Neuronal stem cell (in vitro differentiated cells): ENCODE measurements at regions not wholly inside any gene's neighbourhood (a gene's known extent, or its start where the extent isn't known, plus 50 kb on each side); places are given as distances from the start of the nearest gene placed in this dataset.

Source experiments
- DNase-seq: peaks from one replicate; pipeline ENCODE4 v3.0.0-alpha.2; 2013; ENCODE audit warnings: low spot score
- H2AFZ ChIP-seq: one replicate; pipeline ENCODE4 v1.6.1; 2013; ENCODE audit warnings: mild to moderate bottlenecking, low read length, inconsistent platforms
- H2AK5ac ChIP-seq: 2 replicates; pipeline ENCODE4 v1.6.1; 2013; ENCODE audit warnings: low read depth, mild to moderate bottlenecking, inconsistent platforms, low read length, moderate library complexity, mixed read lengths
- H2BK120ac ChIP-seq: 2 replicates; pipeline ENCODE4 v1.6.1; 2013; ENCODE audit warnings: low read depth, mild to moderate bottlenecking, inconsistent platforms, low read length, moderate library complexity, mixed read lengths
- H2BK12ac ChIP-seq: one replicate; pipeline ENCODE4 v1.6.1; 2013; ENCODE audit warnings: low read length, inconsistent platforms
- H2BK15ac ChIP-seq: 2 replicates; pipeline ENCODE4 v1.6.1; 2013; ENCODE audit warnings: mild to moderate bottlenecking, low read length, inconsistent platforms, mixed read lengths
- H2BK5ac ChIP-seq: one replicate; pipeline ENCODE4 v1.6.1; 2013; ENCODE audit warnings: inconsistent platforms, mild to moderate bottlenecking, low read length, moderate library complexity
- H3K14ac ChIP-seq: one replicate; pipeline ENCODE4 v1.6.1; 2013; ENCODE audit warnings: low read length, inconsistent platforms
- H3K18ac ChIP-seq: 2 replicates; pipeline ENCODE4 v1.6.1; 2013; ENCODE audit warnings: low read length, inconsistent platforms
- H3K23ac ChIP-seq: 2 replicates; pipeline ENCODE4 v1.6.1; 2013; ENCODE audit warnings: low read depth, mild to moderate bottlenecking, mixed read lengths, low read length, inconsistent platforms; ENCODE audit not compliant: poor library complexity
- H3K27ac ChIP-seq: replicated peaks from 3 replicates; pipeline ENCODE4 v1.5.1; 2013; ENCODE audit warnings: low read length, inconsistent platforms
- H3K27me3 ChIP-seq, 3 experiments: 2 replicates each; pipeline ENCODE4 v1.6.1; 2013; ENCODE audit warnings: low read length in 3 of 3, mild to moderate bottlenecking in 2 of 3, inconsistent platforms in 1 of 3, low read depth in 1 of 3, mixed read lengths in 1 of 3, moderate library complexity in 1 of 3; ENCODE audit not compliant: control insufficient read depth in 3 of 3, insufficient read depth in 3 of 3
- H3K36me3 ChIP-seq, 2 donors: replicated peaks in 1 of 2; 2 replicates each; pipeline ENCODE4 v1.6.1; 2013; ENCODE audit warnings: low read length in 2 of 2; ENCODE audit not compliant: control insufficient read depth in 2 of 2, insufficient read depth in 2 of 2
- H3K4ac ChIP-seq: 2 replicates; pipeline ENCODE4 v1.6.1; 2013; ENCODE audit warnings: inconsistent platforms, mild to moderate bottlenecking, low read length, moderate library complexity
- H3K4me1 ChIP-seq, 2 donors: 1 replicate in 1 of 2; 2 replicates in 1 of 2; pipeline ENCODE4 v1.6.1; 2013; ENCODE audit warnings: low read length in 2 of 2, low read depth in 1 of 2; ENCODE audit not compliant: control insufficient read depth in 2 of 2, insufficient read depth in 1 of 2
- H3K4me2 ChIP-seq: one replicate; pipeline ENCODE4 v1.6.1; 2013; ENCODE audit warnings: mild to moderate bottlenecking, low read length, inconsistent platforms; ENCODE audit not compliant: insufficient read depth, poor library complexity, severe bottlenecking
- H3K4me3 ChIP-seq, 2 donors: 2 replicates each; pipeline ENCODE4 v1.5.1; 2013; ENCODE audit warnings: low read length in 2 of 2, mild to moderate bottlenecking in 2 of 2, inconsistent platforms in 1 of 2, moderate library complexity in 1 of 2
- H3K79me1 ChIP-seq: one replicate; pipeline ENCODE4 v1.6.1; 2013; ENCODE audit warnings: low read depth, mild to moderate bottlenecking, inconsistent platforms, low read length, moderate library complexity
- H3K9ac ChIP-seq: one replicate; pipeline ENCODE4 v1.6.1; 2013; ENCODE audit warnings: mild to moderate bottlenecking, low read depth, low read length, inconsistent platforms; ENCODE audit not compliant: poor library complexity
- H3K9me3 ChIP-seq, 2 donors: replicated peaks in 1 of 2; 2 replicates each; pipeline versions ENCODE3 to v1.6.1; 2013; ENCODE audit warnings: low read length in 2 of 2, mild to moderate bottlenecking in 2 of 2, inconsistent platforms in 1 of 2, low read depth in 1 of 2, mixed read lengths in 1 of 2, moderate library complexity in 1 of 2; ENCODE audit not compliant: control insufficient read depth in 2 of 2, insufficient read depth in 1 of 2
- H4K8ac ChIP-seq: one replicate; pipeline ENCODE4 v1.6.1; 2013; ENCODE audit warnings: low read depth, mild to moderate bottlenecking, inconsistent platforms, low read length, moderate library complexity
- H4K91ac ChIP-seq: one replicate; pipeline ENCODE4 v1.6.1; 2013; ENCODE audit warnings: low read length, low read depth, mild to moderate bottlenecking, inconsistent platforms; ENCODE audit not compliant: poor library complexity
- WGBS, 2 donors: extraction: QIAGEN DNeasy Blood & Tissue Kit; methylation state at CpG; one replicate each; pipeline ENCODE4 v1.1.7; 2013; ENCODE audit warnings: missing lambda C conversion rate in 2 of 2, mixed read lengths in 1 of 2; ENCODE audit not compliant: insufficient read length in 2 of 2, insufficient replicate concordance in 1 of 2; ENCODE audit errors: extremely low coverage in 2 of 2; 5-methylcytosine and 5-hydroxymethylcytosine counted together

DNA sequence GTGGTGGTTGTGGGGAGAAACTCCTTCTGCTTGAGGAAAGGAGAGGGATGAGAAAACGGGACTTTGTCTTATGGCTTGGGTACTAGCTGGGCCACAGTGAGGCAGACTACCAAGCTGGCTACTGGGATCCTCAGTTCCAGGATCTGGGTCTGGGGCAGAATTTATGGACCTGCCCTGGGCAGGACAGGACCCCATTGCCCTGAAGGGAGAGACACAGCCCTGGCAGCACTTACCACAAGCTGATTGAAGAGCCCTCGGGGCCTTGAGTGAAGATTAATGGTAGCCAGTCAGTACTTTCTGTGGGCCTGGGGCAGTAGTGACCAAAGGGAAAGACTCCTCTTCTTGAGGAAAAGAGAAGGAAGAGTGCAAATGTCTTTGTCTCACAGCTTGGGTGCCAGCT lies 799.7 kb downstream of the SI start:
- Histone ChIP-seq H2BK15ac (no peak overlapping the region), H4K91ac (no peak overlapping the region), H2BK120ac (no peak overlapping the region), H3K36me3 (no peaks in the 10 kb centered on the region), H3K27me3 (no peaks in the 10 kb centered on the region), H3K4me3 (no peak overlapping the region), H2BK5ac (no peak overlapping the region), H4K8ac (no peak overlapping the region), H3K9me3 (peaks cover 0 to 2% of the 10 kb centered on the region in 2 donors), H2BK12ac (no peak overlapping the region), H2AFZ (no peak overlapping the region), H2AK5ac (no peak overlapping the region), H3K4me2 (no peak overlapping the region), H3K23ac (no peak overlapping the region), H3K27ac (no peak overlapping the region), H3K4me1 (no peaks in the 10 kb centered on the region), H3K9ac (no peak overlapping the region), H3K18ac (no peak overlapping the region), H3K79me1 (no peaks in the 10 kb centered on the region), H3K14ac (no peak overlapping the region), H3K4ac (no peak overlapping the region)
- no CpG with 5 or more reads among the region's 2 CpGs for WGBS, 2 donors
- no peak for DNase-seq

GRCh38 chr3:164267053-164267452 lies 811.2 kb downstream of the SI start:
- H3K4me3 ChIP-seq = no peak overlapping the region
- no peak overlapping the region for H3K27ac ChIP-seq
- no peak overlapping the region for H4K91ac ChIP-seq
- no peaks in the 10 kb centered on the region for H3K4me1 ChIP-seq
- no peak for DNase-seq
- no peak overlapping the region for H2BK5ac ChIP-seq
- no peak overlapping the region for H3K9ac ChIP-seq
- no peak overlapping the region for H3K23ac ChIP-seq
- H2BK15ac ChIP-seq = no peak overlapping the region
- H3K27me3 ChIP-seq = no peaks in the 10 kb centered on the region
- H3K14ac ChIP-seq = no peak overlapping the region
- no peak overlapping the region for H2AK5ac ChIP-seq
- no peak overlapping the region for H4K8ac ChIP-seq
- no peaks in the 10 kb centered on the region for H3K36me3 ChIP-seq
- no peak overlapping the region for H2BK120ac ChIP-seq
- H3K18ac ChIP-seq = no peak overlapping the region
- no peak overlapping the region for H2BK12ac ChIP-seq
- no peak overlapping the region for H3K4ac ChIP-seq
- peaks cover 0 to 2% of the 10 kb centered on the region in 2 donors for H3K9me3 ChIP-seq
- H3K79me1 ChIP-seq = peaks cover 2% of the 10 kb centered on the region
- no peak overlapping the region for H3K4me2 ChIP-seq
- H2AFZ ChIP-seq = no peak overlapping the region

DNA sequence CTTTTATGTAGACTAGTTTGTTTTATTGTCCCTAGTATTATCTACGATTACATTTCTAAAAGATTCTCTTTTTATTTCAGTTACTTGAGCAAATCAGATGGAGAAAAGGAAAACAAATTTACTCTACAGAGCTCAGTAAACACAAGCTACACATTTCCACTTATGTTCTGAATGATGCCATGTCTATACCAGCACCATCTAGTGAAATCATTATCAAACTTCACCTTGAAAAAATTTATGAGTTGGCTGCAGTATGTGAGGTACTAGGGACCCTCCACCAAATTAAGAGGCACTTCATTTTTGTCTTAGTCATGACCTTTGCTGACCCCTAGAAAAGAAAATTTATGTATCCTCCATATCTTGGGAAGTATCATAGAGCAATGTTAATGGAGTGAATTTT lies 827.4 kb downstream of the SI start:
- Histone ChIP-seq H3K23ac (no peak overlapping the region), H3K79me1 (no peaks in the 10 kb centered on the region), H4K8ac (no peak overlapping the region), H3K4me3 (no peak overlapping the region), H3K4me1 (no peaks in the 10 kb centered on the region), H4K91ac (no peak overlapping the region), H2AK5ac (no peak overlapping the region), H2BK120ac (no peak overlapping the region), H3K9me3 (no peaks in the 10 kb centered on the region), H2AFZ (no peak overlapping the region), H3K18ac (no peak overlapping the region), H2BK12ac (no peak overlapping the region), H3K27ac (no peak overlapping the region), H3K9ac (no peak overlapping the region), H3K36me3 (no peaks in the 10 kb centered on the region), H3K27me3 (no peaks in the 10 kb centered on the region), H3K4ac (no peak overlapping the region), H2BK15ac (no peak overlapping the region), H2BK5ac (no peak overlapping the region), H3K14ac (no peak overlapping the region), H3K4me2 (no peak overlapping the region)
- no CpG with 5 or more reads among the region's 1 CpG for WGBS, 2 donors
- DNase-seq = no peak

GRCh38 chr3:164236851-164237250 lies 841.4 kb downstream of the SI start:
- Histone ChIP-seq H2BK5ac (no peak overlapping the region), H3K14ac (no peak overlapping the region), H2BK15ac (no peak overlapping the region), H3K4me3 (no peak overlapping the region), H2AK5ac (no peak overlapping the region), H3K27ac (no peak overlapping the region), H3K4me1 (no peaks in the 10 kb centered on the region), H3K27me3 (no peaks in the 10 kb centered on the region), H3K4me2 (no peak overlapping the region), H3K18ac (no peak overlapping the region), H2BK120ac (no peak overlapping the region), H3K4ac (no peak overlapping the region), H3K36me3 (no peaks in the 10 kb centered on the region), H4K91ac (no peak overlapping the region), H3K9ac (no peak overlapping the region), H2BK12ac (no peak overlapping the region), H3K9me3 (no peaks in the 10 kb centered on the region), H2AFZ (no peak overlapping the region), H4K8ac (no peak overlapping the region), H3K23ac (no peak overlapping the region), H3K79me1 (no peaks in the 10 kb centered on the region)
- WGBS, 2 donors = no CpG with 5 or more reads among the region's 3 CpGs
- DNase-seq = no peak
